ENCODE measurements at regions not wholly inside any gene's neighbourhood (a gene's known extent, or its start where the extent isn't known, plus 50 kb on each side); places are given as distances from the start of the nearest gene placed in this dataset.

DNA sequence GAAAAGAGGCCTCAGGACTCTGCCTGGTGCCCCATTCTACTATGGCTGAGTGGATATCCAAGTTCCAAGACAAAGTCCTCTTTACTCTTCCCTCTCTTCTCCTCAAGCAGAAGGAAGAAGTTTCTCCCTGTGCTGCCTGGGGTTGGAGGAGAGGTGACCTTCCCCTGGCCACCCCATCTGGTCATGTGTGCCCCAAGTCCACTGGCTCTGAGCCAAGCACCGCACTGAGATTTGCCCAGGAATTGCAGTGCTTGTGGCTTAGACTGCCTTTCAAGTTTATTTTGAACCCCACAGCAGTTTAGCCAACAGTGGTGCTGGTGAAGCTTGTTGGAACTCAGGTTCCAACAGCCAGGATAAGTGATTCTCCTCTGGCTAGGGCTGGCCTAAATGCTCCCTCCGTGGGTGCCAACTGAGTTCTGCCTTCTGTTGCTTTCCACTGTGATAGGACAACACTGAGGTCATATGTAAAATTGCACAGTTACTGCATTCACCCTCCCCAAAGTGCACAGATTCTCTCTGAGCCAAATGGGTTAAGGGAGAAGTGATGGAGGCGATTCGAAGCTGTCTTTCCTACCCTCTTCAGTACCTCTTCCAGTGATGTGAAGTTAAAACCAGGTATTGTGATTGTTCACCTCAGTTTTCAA, 69.9 kb downstream of the TMCO5A start:
- TF ChIP-seq, protein P1, sequence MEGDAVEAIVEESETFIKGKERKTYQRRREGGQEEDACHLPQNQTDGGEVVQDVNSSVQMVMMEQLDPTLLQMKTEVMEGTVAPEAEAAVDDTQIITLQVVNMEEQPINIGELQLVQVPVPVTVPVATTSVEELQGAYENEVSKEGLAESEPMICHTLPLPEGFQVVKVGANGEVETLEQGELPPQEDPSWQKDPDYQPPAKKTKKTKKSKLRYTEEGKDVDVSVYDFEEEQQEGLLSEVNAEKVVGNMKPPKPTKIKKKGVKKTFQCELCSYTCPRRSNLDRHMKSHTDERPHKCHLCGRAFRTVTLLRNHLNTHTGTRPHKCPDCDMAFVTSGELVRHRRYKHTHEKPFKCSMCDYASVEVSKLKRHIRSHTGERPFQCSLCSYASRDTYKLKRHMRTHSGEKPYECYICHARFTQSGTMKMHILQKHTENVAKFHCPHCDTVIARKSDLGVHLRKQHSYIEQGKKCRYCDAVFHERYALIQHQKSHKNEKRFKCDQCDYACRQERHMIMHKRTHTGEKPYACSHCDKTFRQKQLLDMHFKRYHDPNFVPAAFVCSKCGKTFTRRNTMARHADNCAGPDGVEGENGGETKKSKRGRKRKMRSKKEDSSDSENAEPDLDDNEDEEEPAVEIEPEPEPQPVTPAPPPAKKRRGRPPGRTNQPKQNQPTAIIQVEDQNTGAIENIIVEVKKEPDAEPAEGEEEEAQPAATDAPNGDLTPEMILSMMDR (IDR thresholded peaks at IDR 0.05): no peak
- TF ChIP-seq POLR2A (IDR thresholded peaks at IDR 0.05): no peak
